Right lung (tissue), 2 donors: ENCODE measurements at regions not wholly inside any gene's neighbourhood (a gene's known extent, or its start where the extent isn't known, plus 50 kb on each side); places are given as distances from the start of the nearest gene placed in this dataset.
A peak's percentile ranks its signal among the peaks of the same experiment; 100 is the strongest.
"Not testable (repeated sequence)": the region's sequence is repeated elsewhere in the genome, so short reads cannot be mapped to it uniquely, and the experiment has no call there.

Source experiments
- DNase-seq, 2 donors: peaks; one replicate each; pipeline ENCODE4 v3.0.0-alpha.2; 2013

- not testable (repeated sequence) for DNase-seq
Observed at GRCh38 chr1:214095896-214096295, 108.1 kb downstream of the PROX1 start.

DNA sequence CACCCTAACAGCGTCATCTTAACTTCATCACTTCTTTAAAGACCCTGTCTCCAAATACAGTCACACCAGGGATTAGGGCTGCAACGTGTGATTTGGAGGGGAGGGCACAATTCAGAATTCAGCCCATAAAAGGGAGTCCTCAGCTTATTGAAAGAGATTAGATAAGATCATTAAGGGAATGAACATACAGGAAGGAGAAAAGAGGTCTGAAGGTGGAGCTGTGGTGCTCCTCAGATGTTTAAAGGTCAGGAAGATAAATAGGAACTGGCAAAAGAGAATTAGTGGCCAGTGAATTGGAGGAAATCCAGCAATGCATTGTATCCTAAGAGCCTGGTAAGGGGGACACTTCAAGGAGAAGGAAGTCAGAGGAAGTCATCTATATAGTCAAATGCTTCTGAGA is 113.5 kb downstream of the PROX1 start:
- no peak for DNase-seq

- DNase-seq: no peak
Observed at GRCh38 chr1:214101828-214102227, 114.1 kb downstream of the PROX1 start.

DNA sequence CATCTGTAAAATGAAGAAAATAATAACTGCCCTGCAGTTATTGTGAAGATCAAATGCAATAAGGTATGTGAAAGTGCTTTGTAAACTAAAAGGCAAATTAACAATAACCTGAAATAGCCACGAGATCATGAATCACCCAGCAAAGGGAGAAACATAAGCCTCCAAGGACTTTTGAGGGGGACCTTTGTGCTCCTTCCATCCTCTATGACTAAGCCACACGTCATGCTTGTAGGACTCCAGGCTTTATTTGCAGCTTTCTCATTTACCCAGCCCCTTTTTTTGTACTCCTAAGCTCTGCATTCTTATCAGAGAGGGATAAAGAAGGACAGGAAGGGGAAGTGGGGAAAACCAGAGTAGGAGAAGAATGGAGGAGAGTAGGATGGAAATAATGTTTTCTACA is 115.1 kb downstream of the PROX1 start:
- no peak for DNase-seq

DNA sequence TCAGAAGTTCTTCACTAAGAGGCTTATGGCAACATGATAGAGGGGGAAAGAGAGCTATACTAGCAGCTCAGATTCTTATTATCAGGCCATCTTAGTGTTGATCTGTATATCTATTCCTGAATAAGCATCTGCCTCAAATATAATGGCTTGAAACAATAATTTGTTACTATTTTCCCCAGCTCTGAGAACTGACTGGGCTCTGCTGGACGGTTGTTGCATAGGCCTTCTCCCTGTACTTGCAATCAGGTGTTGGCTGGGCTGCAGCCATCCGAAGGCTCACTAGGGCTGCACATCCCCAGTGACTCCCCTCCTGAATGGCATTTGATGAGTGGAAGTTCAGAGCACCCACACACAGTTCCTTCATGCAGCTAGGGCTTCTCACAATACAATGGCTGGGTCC is 116.0 kb downstream of the PROX1 start:
- DNase-seq: no peak

- DNase-seq: no peak
Observed at GRCh38 chr1:214106375-214106774, 118.6 kb downstream of the PROX1 start.

GRCh38 chr1:214107322-214108096 is 119.7 kb downstream of the PROX1 start:
- DNase-seq: no peak

- DNase-seq: no peak
Observed at GRCh38 chr1:214108097-214108446, 120.3 kb downstream of the PROX1 start.

GRCh38 chr1:214111796-214112195 is 124.0 kb downstream of the PROX1 start:
- DNase-seq: no peak

DNA sequence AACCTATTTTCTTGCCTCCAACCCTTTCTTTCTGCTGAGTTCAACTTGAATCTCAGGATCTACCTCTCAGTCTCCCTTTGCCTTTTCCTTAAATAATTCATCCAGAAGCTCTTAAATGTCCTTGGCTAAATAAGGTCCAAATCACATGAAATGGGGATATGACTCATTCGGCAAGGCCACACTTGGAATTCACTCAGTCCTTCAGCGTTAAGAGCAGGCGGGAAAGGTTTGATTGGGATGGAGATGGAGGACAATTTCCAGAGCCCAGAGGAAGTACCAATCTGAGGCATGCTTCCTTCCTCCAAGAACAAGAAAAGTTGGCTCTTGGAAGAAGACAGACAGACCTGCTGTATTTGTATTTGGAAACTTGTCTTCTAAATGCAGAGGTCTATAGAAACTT is 128.5 kb downstream of the PROX1 start:
- no peak for DNase-seq

DNA sequence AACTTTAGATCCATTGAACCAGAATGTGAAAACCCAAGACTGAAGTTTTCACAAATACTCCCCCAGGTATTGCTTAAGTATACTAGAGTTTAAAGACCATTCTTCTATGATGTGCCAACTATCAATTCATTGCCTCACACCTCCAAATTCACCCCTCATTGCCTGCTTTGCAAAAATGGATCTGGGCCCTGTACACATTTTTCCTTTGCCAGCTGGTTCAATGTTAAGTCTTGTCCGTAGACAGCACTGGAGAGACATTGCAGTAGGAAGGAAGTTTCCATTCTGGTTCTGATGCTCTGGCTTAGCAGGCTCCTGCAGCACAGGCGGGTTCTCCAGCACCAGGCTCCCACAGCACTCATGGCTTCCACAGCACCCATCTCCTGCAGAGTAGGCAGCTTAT is 130.0 kb downstream of the PROX1 start:
- no peak for DNase-seq

DNA sequence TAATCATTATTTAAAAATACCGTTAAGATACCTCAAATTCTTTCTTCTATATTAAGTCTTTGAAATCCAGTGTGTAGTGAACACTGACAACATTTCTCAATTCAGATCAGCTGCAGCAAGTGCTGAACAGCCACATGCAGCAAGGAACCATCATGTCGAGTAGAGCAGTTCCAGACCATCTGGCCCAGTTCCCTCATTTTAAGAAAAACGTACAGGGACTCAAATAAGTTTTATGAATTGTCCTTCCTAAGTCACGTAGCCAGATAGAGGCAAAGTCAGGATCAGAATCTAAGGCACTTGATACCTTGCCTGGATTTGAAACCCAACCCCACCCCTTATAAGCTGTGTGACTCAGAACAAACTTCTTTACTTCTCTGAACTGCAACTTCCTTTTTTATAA is 132.4 kb downstream of the PROX1 start:
- no peak for DNase-seq

- DNase-seq: no peak
Observed at GRCh38 chr1:214120951-214121350, 133.2 kb downstream of the PROX1 start.

GRCh38 chr1:214122110-214122509 is 134.3 kb downstream of the PROX1 start:
- DNase-seq: no peak

DNA sequence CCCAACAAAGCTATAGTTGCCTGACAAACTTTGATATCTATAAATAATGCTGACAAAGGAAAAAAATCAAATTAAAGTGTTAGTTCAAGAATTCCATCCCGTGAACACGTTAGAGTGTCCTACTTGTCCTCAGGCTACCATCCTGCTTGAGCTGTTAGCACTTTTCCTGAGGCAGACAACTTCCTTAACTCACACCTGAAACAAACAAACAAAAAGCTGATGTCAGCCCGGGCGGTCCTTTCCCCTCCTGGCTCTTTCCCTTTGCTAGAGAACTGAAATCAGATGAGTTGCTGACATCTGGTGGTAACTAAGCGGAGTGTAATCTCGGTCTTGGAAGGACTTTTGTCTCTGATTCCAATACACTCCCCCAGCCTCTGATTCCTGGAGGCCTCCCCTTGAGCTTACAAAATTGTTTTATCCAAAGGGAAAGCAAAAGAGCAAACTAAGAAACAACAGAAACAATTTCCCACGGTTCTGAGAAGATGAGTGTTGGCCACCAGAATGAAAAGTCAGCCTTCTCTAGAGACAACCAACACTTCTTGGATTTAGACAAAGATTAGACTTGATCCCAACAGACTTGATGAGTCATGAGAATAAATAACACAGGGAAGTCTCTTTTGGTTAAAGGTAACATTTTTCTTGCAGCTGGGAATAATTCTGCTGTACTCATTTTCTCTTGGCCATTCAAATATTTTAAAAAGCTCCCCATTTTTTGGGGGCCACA is 135.4 kb downstream of the PROX1 start:
- peak; percentile 64 to 71 for DNase-seq

GRCh38 chr1:214124281-214124805 is 136.6 kb downstream of the PROX1 start:
- DNase-seq: no peak

- no peak for DNase-seq
Observed at GRCh38 chr1:214124915-214125314, 137.1 kb downstream of the PROX1 start.

GRCh38 chr1:214125819-214126218 is 138.0 kb downstream of the PROX1 start:
- no peak for DNase-seq

GRCh38 chr1:214126697-214127146 is 138.9 kb downstream of the PROX1 start:
- DNase-seq: no peak

DNA sequence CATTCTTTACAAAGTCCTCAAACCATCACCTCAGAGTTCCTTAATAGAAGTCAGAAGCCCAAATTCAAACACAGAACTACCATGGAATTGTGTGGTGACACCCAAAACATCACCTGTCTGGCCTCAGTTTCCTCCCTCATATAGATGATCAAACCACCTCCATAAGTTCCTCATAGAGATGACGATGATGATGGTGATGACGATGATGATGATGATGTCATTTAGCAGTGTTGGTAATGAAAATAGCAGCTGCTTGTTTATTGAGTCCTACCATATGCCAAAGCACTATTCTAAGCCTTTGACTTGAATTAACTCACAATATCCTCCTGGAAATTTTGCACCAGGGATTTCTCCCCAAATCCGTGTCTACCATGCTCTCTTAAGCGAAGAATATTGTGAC is 139.9 kb downstream of the PROX1 start:
- DNase-seq: no peak

- no peak for DNase-seq
Observed at GRCh38 chr1:214135886-214136285, 145.1 kb upstream of the SMYD2 start.

DNA sequence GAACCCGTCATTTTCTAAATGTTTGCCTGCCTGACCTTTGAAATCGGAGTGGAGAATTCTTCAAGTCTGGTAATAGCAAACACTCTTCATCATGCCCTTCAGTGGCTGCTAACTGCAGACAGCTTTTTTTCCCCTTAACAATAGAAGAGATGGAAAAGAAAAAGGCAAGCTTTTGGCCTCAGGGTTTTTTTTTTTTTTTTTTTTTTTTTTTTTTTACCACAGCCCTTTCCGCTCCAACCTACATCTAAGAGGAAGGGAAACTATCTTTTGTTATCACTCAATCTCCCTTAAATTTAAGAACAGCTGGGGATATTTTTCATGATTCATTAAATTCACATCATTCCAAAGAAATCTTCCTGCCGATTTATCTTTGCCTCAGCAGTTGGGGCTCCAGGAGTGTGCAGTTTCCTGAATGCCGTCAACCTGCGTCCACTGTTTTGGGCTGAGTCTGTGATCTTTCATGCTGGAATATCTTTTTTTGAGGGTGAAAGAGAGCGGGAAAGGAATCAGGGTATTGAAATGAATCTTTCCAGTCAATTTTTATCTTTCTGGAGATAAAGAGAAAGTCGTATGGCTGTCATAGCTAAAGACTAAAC is 144.5 kb upstream of the SMYD2 start:
- no peak for DNase-seq

DNA sequence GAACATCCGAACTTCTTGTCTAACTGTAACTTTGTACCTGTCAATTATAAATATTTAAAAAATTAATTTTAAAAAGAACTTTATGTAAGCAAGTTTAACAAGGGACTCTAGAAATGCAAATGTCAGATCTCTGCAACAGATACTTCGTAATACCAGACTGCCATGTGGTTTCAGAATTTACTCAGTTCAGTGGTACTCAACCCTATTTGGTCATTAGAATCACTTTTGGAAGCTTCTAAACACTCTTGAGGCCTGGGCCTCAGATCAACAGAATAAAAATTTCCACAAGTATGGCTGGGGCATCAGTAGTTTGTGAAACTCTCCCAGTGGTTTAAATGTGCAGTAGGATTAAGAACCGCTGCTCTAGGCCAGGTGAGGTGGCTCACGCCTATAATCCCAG is 139.5 kb upstream of the SMYD2 start:
- no peak for DNase-seq
